HG03064 (cell line): ENCODE measurements at regions not wholly inside any gene's neighbourhood (a gene's known extent, or its start where the extent isn't known, plus 50 kb on each side); places are given as distances from the start of the nearest gene placed in this dataset.

Source experiments
- ATAC-seq: cut with Tn5 transposase; IDR thresholded peaks from one replicate; pipeline ENCODE4 v1.9.1; 2021; ENCODE audit warnings: low read depth; ENCODE audit not compliant: unreplicated experiment

- no peak for ATAC-seq
These were observed 204.9 kb downstream of the FOXA2 start for GRCh38 chr20:22379472-22379871.

GRCh38 chr20:22374678-22375590, 209.4 kb downstream of the FOXA2 start:
- ATAC-seq = no peak

GRCh38 chr20:22374066-22374465, 210.3 kb downstream of the FOXA2 start:
- ATAC-seq = no peak

- ATAC-seq = no peak
These were observed 211.0 kb downstream of the FOXA2 start for GRCh38 chr20:22373164-22373895.

GRCh38 chr20:22371843-22372242, 212.5 kb downstream of the FOXA2 start:
- ATAC-seq = peak; percentile 78

- ATAC-seq = no peak
These were observed 214.2 kb downstream of the FOXA2 start for GRCh38 chr20:22370137-22370536.

- no peak for ATAC-seq
These were observed 215.3 kb downstream of the FOXA2 start for GRCh38 chr20:22369100-22369499.

GRCh38 chr20:22368235-22368634, 216.1 kb downstream of the FOXA2 start:
- ATAC-seq = no peak

- no peak for ATAC-seq
These were observed 217.7 kb downstream of the FOXA2 start for GRCh38 chr20:22366631-22367030.

GRCh38 chr20:22354647-22355046, 229.7 kb downstream of the FOXA2 start:
- ATAC-seq = no peak

- no peak for ATAC-seq
These were observed 230.8 kb downstream of the FOXA2 start for GRCh38 chr20:22353586-22353985.

- ATAC-seq = no peak
These were observed 232.4 kb downstream of the FOXA2 start for GRCh38 chr20:22352019-22352418.

- no peak for ATAC-seq
These were observed 233.7 kb downstream of the FOXA2 start for GRCh38 chr20:22350624-22351023.

GRCh38 chr20:22348010-22348409, 236.4 kb downstream of the FOXA2 start:
- no peak for ATAC-seq

- no peak for ATAC-seq
These were observed 237.7 kb downstream of the FOXA2 start for GRCh38 chr20:22346716-22347115.

GRCh38 chr20:22343612-22344011, 240.8 kb downstream of the FOXA2 start:
- no peak for ATAC-seq

- ATAC-seq = no peak
These were observed 242.0 kb downstream of the FOXA2 start for GRCh38 chr20:22342410-22342809.

- ATAC-seq = no peak
These were observed 242.9 kb downstream of the FOXA2 start for GRCh38 chr20:22341508-22341907.

GRCh38 chr20:22339946-22340345, 244.4 kb downstream of the FOXA2 start:
- ATAC-seq = no peak

GRCh38 chr20:22339091-22339881, 245.1 kb downstream of the FOXA2 start:
- ATAC-seq = no peak

- no peak for ATAC-seq
These were observed 246.1 kb downstream of the FOXA2 start for GRCh38 chr20:22338140-22338708.
